ENCODE measurements at regions not wholly inside any gene's neighbourhood (a gene's known extent, or its start where the extent isn't known, plus 50 kb on each side); places are given as distances from the start of the nearest gene placed in this dataset.
A peak's percentile ranks its signal among the peaks of the same experiment; 100 is the strongest.
"Not testable (repeated sequence)": the region's sequence is repeated elsewhere in the genome, so short reads cannot be mapped to it uniquely, and the experiment has no call there.

- DNase-seq (ENCODE audit: low read depth in 2 of 2), result no peak
These were observed 157.0 kb upstream of the E2F7 start for GRCh38 chr12:77222336-77222735.

- DNase-seq (ENCODE audit: low read depth in 2 of 2), result no peak
These were observed 155.2 kb upstream of the E2F7 start for GRCh38 chr12:77220586-77220985.

GRCh38 chr12:77218278-77218677, 152.9 kb upstream of the E2F7 start:
- DNase-seq (ENCODE audit: low read depth in 2 of 2), result no peak

- not testable (repeated sequence) for DNase-seq (ENCODE audit: low read depth in 2 of 2)
These were observed 150.8 kb upstream of the E2F7 start for GRCh38 chr12:77216136-77216535.

GRCh38 chr12:77214136-77214535, 148.8 kb upstream of the E2F7 start:
- DNase-seq (ENCODE audit: low read depth in 2 of 2), result peak; percentile 66 to 67

GRCh38 chr12:77213319-77213718, 147.9 kb upstream of the E2F7 start:
- no peak for DNase-seq (ENCODE audit: low read depth in 2 of 2)

GRCh38 chr12:77210724-77211123, 145.4 kb upstream of the E2F7 start:
- DNase-seq (ENCODE audit: low read depth in 2 of 2), result no peak

- no peak for DNase-seq (ENCODE audit: low read depth in 2 of 2)
These were observed 138.7 kb upstream of the E2F7 start for GRCh38 chr12:77204083-77204482.

- no peak for DNase-seq (ENCODE audit: low read depth in 2 of 2)
These were observed 137.2 kb upstream of the E2F7 start for GRCh38 chr12:77202457-77203060.

- peak; percentile 96 for DNase-seq (ENCODE audit: low read depth in 2 of 2)
These were observed 124.6 kb upstream of the E2F7 start for GRCh38 chr12:77189901-77190416.

- DNase-seq (ENCODE audit: low read depth in 2 of 2), result peak; percentile 89 to 91
These were observed 124.1 kb upstream of the E2F7 start for GRCh38 chr12:77189458-77189857.

- no peak for DNase-seq (ENCODE audit: low read depth in 2 of 2)
These were observed 114.1 kb upstream of the E2F7 start for GRCh38 chr12:77179515-77179914.

- DNase-seq (ENCODE audit: low read depth in 2 of 2), result peak in 1 of 2 experiments; percentile 23
These were observed 102.4 kb upstream of the E2F7 start for GRCh38 chr12:77167801-77168200.

GRCh38 chr12:77166696-77167095, 101.3 kb upstream of the E2F7 start:
- DNase-seq (ENCODE audit: low read depth in 2 of 2), result peak in 1 of 2 experiments; percentile 16

- peak in 1 of 2 experiments; percentile 17 for DNase-seq (ENCODE audit: low read depth in 2 of 2)
These were observed 98.0 kb upstream of the E2F7 start for GRCh38 chr12:77163074-77164038.

- no peak for DNase-seq (ENCODE audit: low read depth in 2 of 2)
These were observed 96.6 kb upstream of the E2F7 start for GRCh38 chr12:77161944-77162343.

- no peak for DNase-seq (ENCODE audit: low read depth in 2 of 2)
These were observed 95.6 kb upstream of the E2F7 start for GRCh38 chr12:77160931-77161330.

- no peak for DNase-seq (ENCODE audit: low read depth in 2 of 2)
These were observed 88.3 kb upstream of the E2F7 start for GRCh38 chr12:77153706-77154105.

GRCh38 chr12:77152623-77153193, 87.3 kb upstream of the E2F7 start:
- DNase-seq (ENCODE audit: low read depth in 2 of 2), result peak in 1 of 2 experiments; percentile 40

GRCh38 chr12:77151030-77151429, 85.7 kb upstream of the E2F7 start:
- no peak for DNase-seq (ENCODE audit: low read depth in 2 of 2)

- DNase-seq (ENCODE audit: low read depth in 2 of 2), result no peak
These were observed 68.2 kb upstream of the E2F7 start for GRCh38 chr12:77133566-77133965.

GRCh38 chr12:77131977-77132490, 66.7 kb upstream of the E2F7 start:
- DNase-seq (ENCODE audit: low read depth in 2 of 2), result no peak

All from fibroblast of skin of left quadriceps (primary cell).